CD14-positive monocyte (primary cell): ENCODE measurements at regions not wholly inside any gene's neighbourhood (a gene's known extent, or its start where the extent isn't known, plus 50 kb on each side); places are given as distances from the start of the nearest gene placed in this dataset.
A peak's percentile ranks its signal among the peaks of the same experiment; 100 is the strongest.

ENCODE experiments used
- DNase-seq, 3 donors: peaks; one replicate each; pipeline ENCODE4 v3.0.0-alpha.2; 2011 to 2022
- H2AFZ ChIP-seq: 2 replicates; pipeline ENCODE4 v1.6.0; 2012; ENCODE audit warnings: mild to moderate bottlenecking, low read depth, low read length, inconsistent platforms; ENCODE audit not compliant: insufficient read depth, poor library complexity, severe bottlenecking
- H3K27ac ChIP-seq, 2 donors: 1 replicate in 1 of 2; 2 replicates in 1 of 2; pipeline ENCODE4 v1.5.1; 2012 to 2013; ENCODE audit warnings: low read length in 2 of 2, control low read depth in 1 of 2, inconsistent platforms in 1 of 2, low read depth in 1 of 2, mild to moderate bottlenecking in 1 of 2
- H3K27me3 ChIP-seq, 2 donors: one replicate each; pipeline versions ENCODE4 v1.6.0 to v1.6.1; 2011 to 2013; ENCODE audit warnings: low read length in 2 of 2; ENCODE audit not compliant: control insufficient read depth in 2 of 2, insufficient read depth in 2 of 2
- H3K36me3 ChIP-seq, 2 donors: replicated peaks in 1 of 2; 1 replicate in 1 of 2; 2 replicates in 1 of 2; pipeline versions ENCODE4 v1.5.1 to v1.6.1; 2012 to 2013; ENCODE audit warnings: low read length in 2 of 2, control low read depth in 1 of 2, inconsistent platforms in 1 of 2, mild to moderate bottlenecking in 1 of 2; ENCODE audit not compliant: insufficient read depth in 2 of 2, control insufficient read depth in 1 of 2
- H3K4me1 ChIP-seq, 2 donors: 1 replicate in 1 of 2; 2 replicates in 1 of 2; pipeline versions ENCODE4 v1.5.1 to v1.6.1; 2012 to 2013; ENCODE audit warnings: low read length in 2 of 2, control low read depth in 1 of 2, inconsistent platforms in 1 of 2, mild to moderate bottlenecking in 1 of 2, moderate library complexity in 1 of 2; ENCODE audit not compliant: insufficient read depth in 2 of 2, control insufficient read depth in 1 of 2
- H3K4me2 ChIP-seq: replicated peaks from 2 replicates; pipeline ENCODE3; 2012; ENCODE audit warnings: low read length, moderate library complexity, mild to moderate bottlenecking; ENCODE audit not compliant: poor library complexity, severe bottlenecking; ENCODE audit errors: extremely low read depth
- H3K4me3 ChIP-seq, 3 experiments: fragments of 200-600 bp in 1 of 3; sonication (generic) in 1 of 3; replicated peaks in 1 of 3; 1 replicate in 2 of 3; 2 replicates in 1 of 3; pipeline ENCODE4 v1.5.1; 2011 to 2013; ENCODE audit warnings: low read length in 3 of 3, mild to moderate bottlenecking in 3 of 3, control low read depth in 2 of 3, low read depth in 2 of 3, inconsistent platforms in 1 of 3, moderate library complexity in 1 of 3
- H3K79me2 ChIP-seq: 2 replicates; pipeline ENCODE4 v1.6.0; 2012; ENCODE audit warnings: mild to moderate bottlenecking, control low read depth, inconsistent platforms, low read length, moderate library complexity; ENCODE audit not compliant: insufficient read depth
- H3K9ac ChIP-seq: 2 replicates; pipeline ENCODE4 v1.6.0; 2017; ENCODE audit warnings: low read length, mild to moderate bottlenecking; ENCODE audit not compliant: insufficient read depth, poor library complexity, severe bottlenecking
- H3K9me3 ChIP-seq, 2 donors: replicated peaks in 1 of 2; 1 replicate in 1 of 2; 2 replicates in 1 of 2; pipeline versions ENCODE4 v1.5.1 to v1.6.1; 2012 to 2013; ENCODE audit warnings: low read length in 2 of 2, control low read depth in 1 of 2; ENCODE audit not compliant: control insufficient read depth in 1 of 2, insufficient read depth in 1 of 2
- H4K20me1 ChIP-seq: 2 replicates; pipeline ENCODE4 v1.6.0; 2012; ENCODE audit warnings: mild to moderate bottlenecking, low read length, control low read depth, moderate library complexity; ENCODE audit not compliant: insufficient read depth
- H3K27ac Mint-ChIP-seq, 7 donors: one replicate each; pipeline ENCODE4 v1.8.0; 2020; ENCODE audit warnings: mild to moderate bottlenecking in 7 of 7, mixed read lengths in 7 of 7, moderate library complexity in 6 of 7, inconsistent platforms in 2 of 7
- H3K27me3 Mint-ChIP-seq, 3 donors: one replicate each; pipeline ENCODE4 v1.8.0; 2021 to 2022; ENCODE audit warnings: low read depth in 3 of 3, mild to moderate bottlenecking in 3 of 3, mixed read lengths in 3 of 3, moderate library complexity in 3 of 3, inconsistent platforms in 1 of 3
- H3K36me3 Mint-ChIP-seq, 2 donors: one replicate each; pipeline ENCODE4 v1.8.0; 2020; ENCODE audit warnings: mixed read lengths in 2 of 2, inconsistent platforms in 1 of 2, mild to moderate bottlenecking in 1 of 2
- H3K4me1 Mint-ChIP-seq: one replicate; pipeline ENCODE4 v1.8.0; 2020; ENCODE audit warnings: mild to moderate bottlenecking, mixed read lengths
- H3K4me3 Mint-ChIP-seq, 2 donors: one replicate each; pipeline ENCODE4 v1.8.0; 2020; ENCODE audit warnings: mild to moderate bottlenecking in 2 of 2, mixed read lengths in 2 of 2, moderate library complexity in 1 of 2
- H3K9me3 Mint-ChIP-seq, 7 donors: one replicate each; pipeline ENCODE4 v1.8.0; 2020 to 2022; ENCODE audit warnings: mixed read lengths in 7 of 7, mild to moderate bottlenecking in 6 of 7, moderate library complexity in 6 of 7, inconsistent platforms in 2 of 7
- CTCF ChIP-seq: fragments of 200-600 bp; IDR thresholded peaks from one replicate; pipeline ENCODE4 v1.8.0; 2022; ENCODE audit warnings: antibody characterized with exemption, mild to moderate bottlenecking
- WGBS: methylation state at CpG from one replicate; pipeline ENCODE4 v1.1.5; 2013; ENCODE audit warnings: missing lambda C conversion rate; ENCODE audit not compliant: insufficient coverage; 5-methylcytosine and 5-hydroxymethylcytosine counted together
- intact Hi-C, 2 donors: fragments of 100-400 bp; cut with micrococcal nuclease; formaldehyde crosslinking; loops; one replicate each; pipeline versions ENCODE4 v1.15.0 to v1.15.1; 2023

- intact Hi-C loops = no loop called here
- Histone ChIP-seq H3K4me2 (no peak overlapping the region), H4K20me1 (no peaks in the 10 kb centered on the region), H3K36me3 (no peaks in the 10 kb centered on the region), H2AFZ (no peak overlapping the region), H3K4me3 (no peak overlapping the region), H3K4me1 (no peaks in the 10 kb centered on the region), H3K9ac (no peak overlapping the region), H3K9me3 (no peaks in the 10 kb centered on the region), H3K27ac (no peak overlapping the region), H3K79me2 (no peaks in the 10 kb centered on the region), H3K27me3 (peaks cover 12 to 24% of the 10 kb centered on the region in 2 donors)
- 71% methylated on average over 3 of the region's 6 CpGs for WGBS
- Mint-ChIP-seq H3K4me1 (no peaks in the 10 kb centered on the region), H3K27ac (no peak overlapping the region), H3K9me3 (peaks cover 0 to 3% (median 0%) of the 10 kb centered on the region in 7 donors), H3K36me3 (no peaks in the 10 kb centered on the region), H3K27me3 (peaks cover 20 to 38% (median 25%) of the 10 kb centered on the region in 3 donors), H3K4me3 (peak overlapping the region in 1 of 2 donors; percentile 28)
- DNase-seq = no peak
- no peak for TF ChIP-seq CTCF
Observed at GRCh38 chr10:6729071-6729774, 149.1 kb upstream of the PRKCQ start.

GRCh38 chr10:6726924-6727323, 146.8 kb upstream of the PRKCQ start:
- H3K4me3 Mint-ChIP-seq = peak overlapping the region in 1 of 2 donors; percentile 5
- peaks cover 0 to 3% (median 0%) of the 10 kb centered on the region in 7 donors for H3K9me3 Mint-ChIP-seq
- H3K79me2 ChIP-seq = no peaks in the 10 kb centered on the region
- intact Hi-C loops = no loop called here
- H3K4me2 ChIP-seq = no peak overlapping the region
- WGBS = 100% methylated on average over 1 of the region's 3 CpGs
- H3K4me3 ChIP-seq = no peak overlapping the region
- no peak for DNase-seq
- H3K27ac Mint-ChIP-seq = no peak overlapping the region
- no peaks in the 10 kb centered on the region for H4K20me1 ChIP-seq
- H3K9ac ChIP-seq = no peak overlapping the region
- peaks cover 16 to 29% of the 10 kb centered on the region in 2 donors for H3K27me3 ChIP-seq
- no peaks in the 10 kb centered on the region for H3K9me3 ChIP-seq
- no peaks in the 10 kb centered on the region for H3K36me3 ChIP-seq
- no peak overlapping the region for H2AFZ ChIP-seq
- H3K27me3 Mint-ChIP-seq = peaks cover 21 to 41% (median 24%) of the 10 kb centered on the region in 3 donors
- no peaks in the 10 kb centered on the region for H3K4me1 Mint-ChIP-seq
- no peaks in the 10 kb centered on the region for H3K4me1 ChIP-seq
- no peaks in the 10 kb centered on the region for H3K36me3 Mint-ChIP-seq
- no peak for TF ChIP-seq CTCF
- no peak overlapping the region for H3K27ac ChIP-seq
